ENCODE measurements at regions not wholly inside any gene's neighbourhood (a gene's known extent, or its start where the extent isn't known, plus 50 kb on each side); places are given as distances from the start of the nearest gene placed in this dataset.

GRCh38 chr14:99093532-99094517 is 178.2 kb downstream of the BCL11B start:
- Mint-ChIP-seq H3K36me3 (ENCODE audit: insufficient read depth) (peaks cover 4% of the 10 kb centered on the region), H3K9me3 (peaks cover 9% of the 10 kb centered on the region), H3K27me3 (ENCODE audit: low read depth) (no peaks in the 10 kb centered on the region), H3K4me3 (no peak overlapping the region), H3K4me1 (ENCODE audit: low read depth) (no peaks in the 10 kb centered on the region)
- ATAC-seq: no peak
- DNase-seq: no peak

DNA sequence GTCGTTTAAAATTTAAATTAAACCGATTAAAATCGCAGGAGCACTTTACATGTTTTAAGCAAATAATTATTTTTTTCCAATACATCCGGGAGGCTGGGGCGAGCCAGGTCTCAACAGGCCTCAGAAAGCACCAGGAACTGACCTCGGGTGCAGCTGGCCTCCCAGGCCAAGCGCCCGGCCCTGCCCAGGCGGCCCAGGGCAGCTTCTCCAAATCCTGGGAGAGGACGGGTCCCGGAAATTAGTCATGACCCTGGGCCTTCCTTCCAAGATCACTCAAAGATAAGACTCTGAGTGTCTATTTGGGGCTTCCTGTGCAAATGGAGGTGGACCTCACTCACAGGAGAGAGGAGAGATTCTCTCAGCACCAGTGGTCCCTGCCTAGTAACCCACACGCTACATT is 177.1 kb downstream of the BCL11B start:
- no peak overlapping the region for H3K4me3 Mint-ChIP-seq
- H3K36me3 Mint-ChIP-seq (ENCODE audit: insufficient read depth): peaks cover 4% of the 10 kb centered on the region
- no peaks in the 10 kb centered on the region for H3K27me3 Mint-ChIP-seq (ENCODE audit: low read depth)
- H3K9me3 Mint-ChIP-seq: peaks cover 9% of the 10 kb centered on the region
- no peaks in the 10 kb centered on the region for H3K4me1 Mint-ChIP-seq (ENCODE audit: low read depth)
- DNase-seq: no peak
- ATAC-seq: no peak

DNA sequence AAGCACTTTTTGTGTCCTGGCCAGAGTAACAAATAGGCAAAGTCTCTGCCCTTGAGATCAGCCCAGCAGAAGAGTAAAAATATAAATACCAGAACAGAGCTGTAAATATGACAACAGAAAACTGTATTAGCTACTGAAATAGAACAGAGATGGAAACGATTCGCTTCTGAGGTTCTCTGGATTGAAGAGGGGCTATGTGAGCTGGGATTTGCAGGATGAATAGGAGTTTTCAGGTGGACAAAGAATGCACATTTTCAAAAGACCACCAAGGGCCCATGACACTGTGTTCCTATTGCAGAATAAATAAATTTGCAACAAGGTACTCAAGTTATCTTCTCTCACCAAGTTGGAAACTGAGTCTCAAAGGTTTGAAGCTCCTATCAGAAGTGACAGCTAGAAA is 176.6 kb downstream of the BCL11B start:
- Mint-ChIP-seq H3K4me1 (ENCODE audit: low read depth) (no peaks in the 10 kb centered on the region), H3K4me3 (no peak overlapping the region), H3K9me3 (peaks cover 9% of the 10 kb centered on the region), H3K27me3 (ENCODE audit: low read depth) (no peaks in the 10 kb centered on the region), H3K36me3 (ENCODE audit: insufficient read depth) (peaks cover 4% of the 10 kb centered on the region)
- no peak for DNase-seq
- ATAC-seq: no peak

GRCh38 chr14:99098199-99098598 is 173.8 kb downstream of the BCL11B start:
- ATAC-seq (no peak), DNase-seq (no peak)
- Mint-ChIP-seq H3K4me3 (no peak overlapping the region), H3K36me3 (ENCODE audit: insufficient read depth) (no peaks in the 10 kb centered on the region), H3K4me1 (ENCODE audit: low read depth) (no peaks in the 10 kb centered on the region), H3K27me3 (ENCODE audit: low read depth) (no peaks in the 10 kb centered on the region), H3K9me3 (no peaks in the 10 kb centered on the region)

DNA sequence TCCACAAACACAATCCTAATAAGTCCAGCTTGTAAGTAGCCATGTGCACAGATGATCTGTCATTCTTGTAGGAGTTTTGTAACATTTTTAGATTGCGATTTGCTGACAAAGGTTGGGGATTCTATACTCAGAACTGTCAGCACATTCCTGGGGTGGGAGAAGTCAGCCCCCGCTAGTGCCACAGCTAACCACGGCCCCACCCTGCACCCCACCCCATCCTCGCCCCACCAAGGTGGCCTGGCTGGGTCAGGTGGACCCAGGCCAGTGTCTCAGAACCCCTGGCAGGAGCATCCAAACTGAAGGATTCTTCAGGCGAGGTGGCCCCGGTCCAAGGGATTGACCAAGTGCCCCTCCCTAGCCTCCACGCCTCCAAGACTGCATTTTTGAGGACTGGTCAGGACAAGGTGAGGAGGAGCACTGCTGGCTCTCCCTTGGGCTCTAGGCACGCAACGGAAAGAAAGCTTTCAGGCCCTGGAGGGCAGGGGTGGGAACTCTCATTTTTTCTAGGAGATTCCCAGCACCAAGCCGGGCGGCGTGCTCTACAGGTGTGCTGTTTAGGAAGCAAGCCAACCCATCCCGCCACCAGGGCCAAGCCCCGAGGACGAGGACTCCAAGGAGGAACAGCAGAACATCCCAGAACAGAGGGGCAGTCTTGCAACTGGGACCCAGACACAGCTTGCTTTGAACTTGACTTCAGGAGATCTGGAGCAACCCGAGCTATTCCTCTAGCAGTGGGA is 172.8 kb downstream of the BCL11B start:
- H3K27me3 Mint-ChIP-seq (ENCODE audit: low read depth): no peaks in the 10 kb centered on the region
- DNase-seq: no peak
- no peak overlapping the region for H3K4me3 Mint-ChIP-seq
- no peaks in the 10 kb centered on the region for H3K36me3 Mint-ChIP-seq (ENCODE audit: insufficient read depth)
- no peaks in the 10 kb centered on the region for H3K4me1 Mint-ChIP-seq (ENCODE audit: low read depth)
- no peak for ATAC-seq
- no peaks in the 10 kb centered on the region for H3K9me3 Mint-ChIP-seq

- ATAC-seq: no peak
Observed at GRCh38 chr14:99100497-99101270, 171.3 kb downstream of the BCL11B start.

DNA sequence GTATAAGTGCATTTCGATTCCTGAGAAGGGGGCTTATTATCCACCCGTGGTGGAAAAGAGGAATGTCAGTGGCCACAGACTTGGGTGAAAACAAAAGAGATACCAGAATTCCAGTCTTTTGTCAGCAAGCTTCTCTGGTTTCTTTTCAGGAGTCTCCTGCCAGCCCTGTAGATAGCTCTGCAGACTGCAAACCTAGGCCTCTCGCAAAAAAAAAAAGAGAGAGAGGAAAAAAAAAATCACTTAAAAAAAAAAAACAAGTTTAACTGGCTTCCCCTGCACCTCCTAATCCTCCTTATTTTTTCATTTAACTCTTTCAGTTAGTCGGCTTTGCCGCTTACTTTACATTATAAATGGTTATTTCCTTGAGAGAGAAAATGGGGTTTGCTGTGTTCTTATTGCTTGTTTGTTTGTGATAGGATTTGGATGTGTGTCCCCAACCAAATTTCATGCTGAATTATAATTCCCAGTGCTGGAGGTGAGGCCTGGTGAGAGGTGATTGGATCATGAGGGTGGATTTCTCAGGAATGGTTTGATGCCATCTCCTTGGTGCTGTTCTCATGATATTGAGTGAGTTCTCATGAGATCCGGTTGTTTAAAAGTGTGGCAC is 170.0 kb downstream of the BCL11B start:
- Mint-ChIP-seq H3K27me3 (ENCODE audit: low read depth) (no peaks in the 10 kb centered on the region), H3K4me1 (ENCODE audit: low read depth) (no peaks in the 10 kb centered on the region), H3K4me3 (no peak overlapping the region), H3K9me3 (peaks cover 12% of the 10 kb centered on the region), H3K36me3 (ENCODE audit: insufficient read depth) (peaks cover 2% of the 10 kb centered on the region)
- no peak for ATAC-seq
- DNase-seq: no peak

More at GRCh38 chr14:99100497-99101270, 171.3 kb downstream of the BCL11B start:
- Mint-ChIP-seq H3K9me3 (peaks cover 9% of the 10 kb centered on the region), H3K36me3 (ENCODE audit: insufficient read depth) (peaks cover under 1% of the 10 kb centered on the region), H3K27me3 (ENCODE audit: low read depth) (no peaks in the 10 kb centered on the region), H3K4me1 (ENCODE audit: low read depth) (no peaks in the 10 kb centered on the region), H3K4me3 (no peak overlapping the region)
- no peak for DNase-seq

- H3K36me3 Mint-ChIP-seq (ENCODE audit: insufficient read depth): peaks cover 3% of the 10 kb centered on the region
- peaks cover 3% of the 10 kb centered on the region for H3K27me3 Mint-ChIP-seq (ENCODE audit: low read depth)
- H3K4me3 Mint-ChIP-seq: no peak overlapping the region
- H3K4me1 Mint-ChIP-seq (ENCODE audit: low read depth): peaks cover 7% of the 10 kb centered on the region
- peaks cover 18% of the 10 kb centered on the region for H3K9me3 Mint-ChIP-seq
- DNase-seq: no peak
- no peak for ATAC-seq
Observed at GRCh38 chr14:99116741-99117295, 155.2 kb downstream of the BCL11B start.

DNA sequence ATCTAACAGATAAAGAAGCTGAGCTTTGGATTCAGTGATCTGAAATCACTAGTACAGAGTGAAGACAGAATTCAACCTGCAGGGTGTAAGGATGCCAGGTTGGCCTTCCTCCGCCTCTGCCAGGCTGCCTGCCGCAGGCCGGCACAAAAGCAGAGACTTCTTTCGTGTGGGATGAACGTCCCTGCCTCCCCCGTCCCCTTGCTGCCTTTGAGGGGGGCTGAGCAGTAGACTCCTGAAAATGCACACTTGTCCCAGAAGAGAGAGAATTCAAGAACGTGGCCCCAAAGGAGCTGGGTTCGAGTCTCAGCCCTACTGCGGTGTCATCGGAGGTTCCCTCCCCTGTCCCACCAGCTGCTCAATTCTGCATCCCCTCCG is 154.3 kb downstream of the BCL11B start:
- ATAC-seq (no peak), DNase-seq (no peak)
- peak overlapping the region; percentile 64 for H3K4me3 Mint-ChIP-seq
- peaks cover 18% of the 10 kb centered on the region for H3K9me3 Mint-ChIP-seq
- peaks cover 3% of the 10 kb centered on the region for H3K36me3 Mint-ChIP-seq (ENCODE audit: insufficient read depth)
- H3K27me3 Mint-ChIP-seq (ENCODE audit: low read depth): peaks cover 3% of the 10 kb centered on the region
- peaks cover 7% of the 10 kb centered on the region for H3K4me1 Mint-ChIP-seq (ENCODE audit: low read depth)

- Mint-ChIP-seq H3K4me3 (peak overlapping the region; percentile 64), H3K36me3 (ENCODE audit: insufficient read depth) (peaks cover 3% of the 10 kb centered on the region), H3K9me3 (peaks cover 14% of the 10 kb centered on the region), H3K27me3 (ENCODE audit: low read depth) (peaks cover 3% of the 10 kb centered on the region), H3K4me1 (ENCODE audit: low read depth) (peaks cover 7% of the 10 kb centered on the region)
- DNase-seq (no peak), ATAC-seq (peak; percentile 43 to 48)
Observed at GRCh38 chr14:99118046-99118721, 153.8 kb downstream of the BCL11B start.

- DNase-seq (no peak), ATAC-seq (no peak)
- no peak overlapping the region for H3K4me3 Mint-ChIP-seq
- H3K4me1 Mint-ChIP-seq (ENCODE audit: low read depth): peaks cover 7% of the 10 kb centered on the region
- H3K9me3 Mint-ChIP-seq: peaks cover 8% of the 10 kb centered on the region
- H3K36me3 Mint-ChIP-seq (ENCODE audit: insufficient read depth): no peaks in the 10 kb centered on the region
- peaks cover 3% of the 10 kb centered on the region for H3K27me3 Mint-ChIP-seq (ENCODE audit: low read depth)
Observed at GRCh38 chr14:99118946-99119345, 153.1 kb downstream of the BCL11B start.
